OCI-LY1 (cell line): ENCODE measurements at regions not wholly inside any gene's neighbourhood (a gene's known extent, or its start where the extent isn't known, plus 50 kb on each side); places are given as distances from the start of the nearest gene placed in this dataset.

Experiments used
- H2AFZ ChIP-seq: fragments of 200-600 bp; sonication (generic), shearing (Covaris generic); 2 replicates; pipeline ENCODE4 v1.6.0; 2014; ENCODE audit warnings: antibody characterized with exemption, mild to moderate bottlenecking, low read length
- H3F3A ChIP-seq: fragments of 200-600 bp; sonication (generic), shearing (Covaris generic); 2 replicates; pipeline ENCODE4 v1.6.0; 2014; ENCODE audit warnings: mild to moderate bottlenecking, antibody characterized with exemption, low read length, moderate library complexity; ENCODE audit not compliant: insufficient read depth
- H3K27ac ChIP-seq: fragments of 200-600 bp; sonication (generic); 2 replicates; pipeline ENCODE4 v1.5.1; 2014; ENCODE audit warnings: low read length, mixed run types, mild to moderate bottlenecking, low read depth; ENCODE audit not compliant: poor library complexity, severe bottlenecking
- H3K27me3 ChIP-seq: fragments of 200-600 bp; sonication (generic); 2 replicates; pipeline ENCODE4 v1.6.0; 2014; ENCODE audit warnings: antibody characterized with exemption, mild to moderate bottlenecking, low read length, moderate library complexity; ENCODE audit not compliant: insufficient read depth
- H3K36me3 ChIP-seq: fragments of 200-600 bp; sonication (generic); 2 replicates; pipeline ENCODE4 v1.6.1; 2014; ENCODE audit warnings: mild to moderate bottlenecking, antibody characterized with exemption, low read length, moderate library complexity, mixed read lengths; ENCODE audit not compliant: insufficient read depth
- H3K4me1 ChIP-seq: fragments of 200-600 bp; sonication (generic); 2 replicates; pipeline ENCODE4 v1.5.1; 2014; ENCODE audit warnings: mild to moderate bottlenecking, low read length, moderate library complexity; ENCODE audit not compliant: insufficient read depth, severe bottlenecking
- H3K4me2 ChIP-seq: fragments of 200-600 bp; sonication (generic), shearing (Covaris generic); 2 replicates; pipeline ENCODE4 v1.6.1; 2014; ENCODE audit warnings: low read length
- H3K4me3 ChIP-seq: fragments of 200-600 bp; sonication (generic); 2 replicates; pipeline ENCODE4 v1.5.1; 2014; ENCODE audit warnings: low read length, low read depth, mild to moderate bottlenecking, mixed read lengths; ENCODE audit not compliant: poor library complexity, severe bottlenecking
- H3K79me2 ChIP-seq: fragments of 200-600 bp; shearing (Covaris generic); 2 replicates; pipeline ENCODE4 v1.6.1; 2016; ENCODE audit warnings: mixed run types, low read length, mixed read lengths; ENCODE audit not compliant: insufficient read depth
- H3K9ac ChIP-seq: fragments of 200-600 bp; sonication (generic), shearing (Covaris generic); 2 replicates; pipeline ENCODE4 v1.6.1; 2014; ENCODE audit warnings: mild to moderate bottlenecking, low read length, mixed read lengths
- H3K9me2 ChIP-seq: fragments of 200-600 bp; sonication (generic), shearing (Covaris generic); 2 replicates; pipeline ENCODE4 v1.6.1; 2014; ENCODE audit warnings: low read depth, mild to moderate bottlenecking, low read length, mixed read lengths
- H3K9me3 ChIP-seq: fragments of 200-600 bp; shearing (Covaris generic); 2 replicates; pipeline ENCODE4 v1.6.1; 2014; ENCODE audit warnings: low read length, mixed read lengths
- H4K20me1 ChIP-seq: fragments of 200-600 bp; sonication (generic), shearing (Covaris generic); 2 replicates; pipeline ENCODE4 v1.6.0; 2016; ENCODE audit warnings: mild to moderate bottlenecking, low read length; ENCODE audit not compliant: insufficient read depth
- CTCF ChIP-seq: fragments of 200-600 bp; sonication (generic), shearing (Covaris generic); IDR thresholded peaks from 2 replicates; pipeline ENCODE4 v1.5.1; 2017; ENCODE audit warnings: mild to moderate bottlenecking, antibody characterized with exemption, low read length, moderate library complexity, mixed read lengths
- EZH2 ChIP-seq: fragments of 200-600 bp; sonication (generic), shearing (Covaris generic); IDR thresholded peaks from 2 replicates; pipeline ENCODE4 v1.8.0; 2017; ENCODE audit warnings: borderline replicate concordance, mixed run types, mild to moderate bottlenecking, antibody characterized with exemption, low read length, moderate library complexity, mixed read lengths

DNA sequence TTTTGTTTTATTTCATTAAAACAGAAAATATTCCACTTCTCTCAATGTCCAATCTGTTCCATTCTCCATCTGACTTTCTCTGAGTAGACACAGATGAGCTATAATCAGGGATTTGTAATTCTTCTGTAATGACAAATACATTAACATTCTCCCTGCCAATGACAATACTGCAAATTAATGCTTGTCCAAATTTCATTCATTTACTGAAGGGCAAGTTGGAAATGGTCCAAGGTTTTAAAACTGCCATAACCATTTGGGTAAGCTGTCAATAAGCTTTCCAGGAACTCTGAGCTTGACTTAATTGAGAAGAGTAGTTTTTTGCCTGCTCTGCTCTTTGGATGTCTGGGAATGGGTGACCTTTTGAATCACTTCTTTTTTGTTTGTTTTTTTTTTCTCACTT, 253.5 kb downstream of the DMRTA1 start:
- no peak for TF ChIP-seq CTCF
- no peak for TF ChIP-seq EZH2
- Histone ChIP-seq H3K79me2 (no peaks in the 10 kb centered on the region), H3K9me3 (no peaks in the 10 kb centered on the region)

DNA sequence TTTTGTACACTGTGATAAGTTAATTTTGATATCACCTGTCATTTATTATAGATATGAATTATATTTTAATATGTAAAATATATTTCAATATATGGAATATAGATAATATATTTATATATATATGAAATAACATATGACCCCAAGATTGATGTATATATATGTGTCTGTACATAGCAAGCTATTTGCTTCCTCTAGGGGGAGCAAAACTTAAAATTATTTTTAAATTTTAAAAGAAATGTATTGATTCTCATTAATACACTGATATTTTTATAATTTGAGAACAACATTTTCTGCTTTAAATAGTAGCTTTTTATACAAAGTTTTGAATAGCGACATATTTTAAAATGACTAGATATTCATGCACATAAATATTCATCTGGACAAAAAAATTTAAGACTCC, 272.0 kb downstream of the DMRTA1 start:
- Histone ChIP-seq H3K27ac (no peak overlapping the region), H3K4me3 (no peak overlapping the region), H3K9me3 (no peaks in the 10 kb centered on the region), H2AFZ (no peak overlapping the region), H3K9me2 (no peaks in the 10 kb centered on the region), H3F3A (no peaks in the 10 kb centered on the region), H3K36me3 (no peaks in the 10 kb centered on the region), H3K4me2 (no peak overlapping the region), H4K20me1 (no peaks in the 10 kb centered on the region), H3K4me1 (no peaks in the 10 kb centered on the region), H3K9ac (no peak overlapping the region), H3K79me2 (no peaks in the 10 kb centered on the region), H3K27me3 (no peaks in the 10 kb centered on the region)
- TF ChIP-seq EZH2, result no peak
- TF ChIP-seq CTCF, result no peak; the same call in 1 of the 2 replicates

More for the DNA sequence above, 253.5 kb downstream of the DMRTA1 start:
- no peaks in the 10 kb centered on the region for H3F3A ChIP-seq
- H3K9ac ChIP-seq, result no peak overlapping the region
- H3K9me2 ChIP-seq, result no peaks in the 10 kb centered on the region
- no peak overlapping the region for H3K4me2 ChIP-seq
- no peak overlapping the region for H3K27ac ChIP-seq
- no peaks in the 10 kb centered on the region for H4K20me1 ChIP-seq
- H3K27me3 ChIP-seq, result no peaks in the 10 kb centered on the region
- H2AFZ ChIP-seq, result no peak overlapping the region
- no peak overlapping the region for H3K4me3 ChIP-seq
- no peaks in the 10 kb centered on the region for H3K4me1 ChIP-seq
- H3K36me3 ChIP-seq, result no peaks in the 10 kb centered on the region

GRCh38 chr9:22722492-22722891, 275.9 kb downstream of the DMRTA1 start:
- H2AFZ ChIP-seq, result no peak overlapping the region
- no peaks in the 10 kb centered on the region for H3K9me2 ChIP-seq
- H3K36me3 ChIP-seq, result no peaks in the 10 kb centered on the region
- TF ChIP-seq EZH2 (no peak), CTCF (no peak)
- H3F3A ChIP-seq, result no peaks in the 10 kb centered on the region
- no peaks in the 10 kb centered on the region for H4K20me1 ChIP-seq
- H3K27me3 ChIP-seq, result no peaks in the 10 kb centered on the region
- H3K4me1 ChIP-seq, result no peaks in the 10 kb centered on the region
- H3K4me3 ChIP-seq, result no peak overlapping the region
- H3K9ac ChIP-seq, result no peak overlapping the region
- H3K9me3 ChIP-seq, result no peaks in the 10 kb centered on the region
- H3K27ac ChIP-seq, result no peak overlapping the region
- H3K4me2 ChIP-seq, result no peak overlapping the region
- H3K79me2 ChIP-seq, result no peaks in the 10 kb centered on the region
